Activated CD4-positive, alpha-beta T cell treated with anti-CD3 and anti-CD28 coated beads, Interleukin-10, Interleukin-2, amounts not matched to agents 100 ng/mL and 50 ng/mL, durations not matched to agents 16 hours and 8 hours (primary cell): ENCODE measurements at regions not wholly inside any gene's neighbourhood (a gene's known extent, or its start where the extent isn't known, plus 50 kb on each side); places are given as distances from the start of the nearest gene placed in this dataset.
"Not testable (repeated sequence)": the region's sequence is repeated elsewhere in the genome, so short reads cannot be mapped to it uniquely, and the experiment has no call there.

ENCODE experiments used
- DNase-seq: peaks from one replicate; pipeline ENCODE4 v3.0.0-alpha.2; 2020

- no peak for DNase-seq
Measured at GRCh38 chr10:52368725-52369124, 54.6 kb downstream of the DKK1 start.

GRCh38 chr10:52374207-52374606, 60.1 kb downstream of the DKK1 start:
- not testable (repeated sequence) for DNase-seq

- no peak for DNase-seq
Measured at GRCh38 chr10:52376694-52377354, 62.7 kb downstream of the DKK1 start.

GRCh38 chr10:52378124-52378523, 64.0 kb downstream of the DKK1 start:
- DNase-seq, result no peak

GRCh38 chr10:52379287-52379686, 65.2 kb downstream of the DKK1 start:
- DNase-seq, result peak; percentile 16

GRCh38 chr10:52383088-52383487, 69.0 kb downstream of the DKK1 start:
- no peak for DNase-seq

- DNase-seq, result no peak
Measured at GRCh38 chr10:52387744-52388143, 73.7 kb downstream of the DKK1 start.

GRCh38 chr10:52390388-52390787, 76.3 kb downstream of the DKK1 start:
- DNase-seq, result no peak

GRCh38 chr10:52391927-52392602, 78.0 kb downstream of the DKK1 start:
- DNase-seq, result no peak

GRCh38 chr10:52394246-52394645, 80.2 kb downstream of the DKK1 start:
- DNase-seq, result no peak

GRCh38 chr10:52400562-52400961, 86.5 kb downstream of the DKK1 start:
- DNase-seq, result no peak

- DNase-seq, result not testable (repeated sequence)
Measured at GRCh38 chr10:52403801-52404200, 89.7 kb downstream of the DKK1 start.

GRCh38 chr10:52409195-52409594, 95.1 kb downstream of the DKK1 start:
- DNase-seq, result no peak

GRCh38 chr10:52409928-52410327, 95.8 kb downstream of the DKK1 start:
- DNase-seq, result no peak

GRCh38 chr10:52410916-52411315, 96.8 kb downstream of the DKK1 start:
- no peak for DNase-seq

GRCh38 chr10:52419281-52419680, 105.2 kb downstream of the DKK1 start:
- DNase-seq, result no peak

- DNase-seq, result no peak
Measured at GRCh38 chr10:52420656-52421055, 106.6 kb downstream of the DKK1 start.

GRCh38 chr10:52423369-52423768, 109.3 kb downstream of the DKK1 start:
- no peak for DNase-seq

GRCh38 chr10:52424341-52424740, 110.3 kb downstream of the DKK1 start:
- no peak for DNase-seq

- no peak for DNase-seq
Measured at GRCh38 chr10:52434734-52435133, 120.7 kb downstream of the DKK1 start.

GRCh38 chr10:52436664-52437063, 122.6 kb downstream of the DKK1 start:
- DNase-seq, result no peak

- no peak for DNase-seq
Measured at GRCh38 chr10:52437205-52437646, 123.1 kb downstream of the DKK1 start.

GRCh38 chr10:52438119-52438518, 124.0 kb downstream of the DKK1 start:
- DNase-seq, result no peak

- DNase-seq, result no peak
Measured at GRCh38 chr10:52440612-52441285, 126.7 kb downstream of the DKK1 start.
